KBM-7 (cell line): ENCODE measurements at regions not wholly inside any gene's neighbourhood (a gene's known extent, or its start where the extent isn't known, plus 50 kb on each side); places are given as distances from the start of the nearest gene placed in this dataset.
A peak's percentile ranks its signal among the peaks of the same experiment; 100 is the strongest.

Experiments
- DNase-seq: peaks from one replicate; pipeline ENCODE4 v3.0.0-alpha.2; 2015
- in situ Hi-C: fragments of 300-500 bp; cut with MboI; formaldehyde crosslinking; loops from 2 replicates; pipeline ENCODE4 v1.14.3; 2020; ENCODE audit warnings: low sequenced_read_pairs, low pct_unique_long_range_greater_than_20kb, mixed read lengths

DNA sequence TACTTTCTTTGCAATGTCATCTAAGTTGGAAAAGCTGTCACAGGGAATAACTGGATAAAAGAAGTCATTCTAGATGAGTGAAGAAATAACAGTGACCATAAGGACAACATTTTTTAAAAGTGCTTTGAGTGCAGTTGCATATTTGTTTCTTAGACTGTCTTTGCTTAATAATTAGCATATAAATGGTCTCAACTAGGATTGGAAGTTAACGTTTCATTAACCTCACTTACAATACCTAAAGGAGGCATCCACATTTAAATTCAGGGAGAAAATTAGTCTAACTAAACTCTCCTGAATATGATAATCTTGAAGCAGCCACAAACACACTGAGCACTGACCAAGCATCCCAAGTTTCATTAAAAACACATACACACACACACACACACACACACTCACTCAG, 780.7 kb downstream of the PCDH18 start:
- in situ Hi-C loops, result no loop called here
- no peak for DNase-seq

DNA sequence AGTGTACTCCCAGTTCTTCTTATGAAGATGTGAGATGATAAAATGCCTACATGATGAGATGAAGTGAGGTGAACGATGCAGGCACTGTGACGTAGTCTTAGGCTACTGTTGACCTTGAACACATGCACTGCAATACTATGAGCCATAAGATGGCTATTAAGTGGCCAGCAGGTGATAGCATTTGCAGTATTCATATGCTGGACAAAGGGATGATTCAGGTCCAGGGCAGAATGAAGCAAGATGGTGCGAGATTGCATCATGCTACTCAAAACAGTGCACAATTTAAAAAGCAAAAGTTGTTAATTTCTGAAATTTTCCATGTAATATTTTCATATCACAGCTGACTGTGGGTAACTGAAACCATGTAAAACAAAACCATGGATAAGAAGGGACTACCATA, 781.4 kb downstream of the PCDH18 start:
- no peak for DNase-seq
- in situ Hi-C loops, result no loop called here

DNA sequence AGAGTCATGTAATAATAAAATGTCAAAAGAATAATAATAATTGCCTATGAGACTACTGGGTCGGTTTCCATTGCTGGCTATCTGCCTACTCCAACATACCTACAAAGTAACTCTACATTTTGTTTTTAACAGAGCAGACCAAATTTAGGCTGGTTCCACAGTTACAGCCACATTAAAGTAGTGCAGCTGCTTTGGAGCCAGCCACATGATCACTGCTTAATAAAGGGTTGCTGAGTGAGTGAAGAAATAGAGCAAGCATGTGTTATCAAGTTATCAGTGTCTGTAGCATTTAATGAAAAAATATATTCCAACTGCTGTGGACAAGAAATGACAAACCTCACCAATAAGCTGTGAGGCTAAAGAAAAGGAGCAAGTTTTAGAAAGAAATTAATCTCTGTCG, 782.3 kb downstream of the PCDH18 start:
- no peak for DNase-seq
- in situ Hi-C loops, result no loop called here

DNA sequence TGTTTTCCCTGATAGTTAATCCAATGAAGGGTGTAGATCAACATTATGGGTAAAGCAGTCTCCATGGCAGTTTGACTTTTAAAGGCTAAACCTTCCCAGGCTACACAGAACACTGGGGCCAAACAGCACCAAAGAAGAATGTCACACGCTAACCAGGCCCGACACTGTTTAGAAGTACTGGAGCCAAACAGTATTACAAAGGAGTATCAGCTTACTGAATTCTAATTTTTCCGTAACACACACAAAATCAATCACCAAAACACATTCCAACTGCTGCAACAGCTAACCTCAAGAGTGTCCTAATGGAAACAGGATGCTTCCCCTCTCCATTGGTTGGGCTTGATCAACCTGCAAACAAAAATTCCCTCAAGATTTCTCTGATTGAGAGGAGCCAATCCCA, 783.5 kb downstream of the PCDH18 start:
- in situ Hi-C loops, result no loop called here
- no peak for DNase-seq

DNA sequence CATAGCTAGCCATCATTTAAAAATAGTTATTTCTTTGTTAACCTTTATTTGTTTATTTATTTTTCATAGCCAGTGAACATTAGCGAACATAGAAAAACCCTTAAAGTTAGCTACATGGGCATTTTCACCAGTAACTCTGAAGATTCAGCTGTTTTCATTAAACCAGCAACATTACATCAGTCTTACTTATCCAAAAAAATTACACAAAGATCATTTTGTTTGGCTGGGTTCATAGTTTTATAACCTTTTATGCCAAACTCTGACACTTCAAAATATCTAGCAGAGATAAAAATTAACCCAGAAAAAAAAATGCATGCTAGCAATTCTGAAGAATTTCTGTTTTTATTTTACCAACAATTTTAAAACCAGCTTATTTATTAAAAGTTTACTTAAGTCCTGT, 784.1 kb downstream of the PCDH18 start:
- no peak for DNase-seq
- in situ Hi-C loops, result no loop called here

DNA sequence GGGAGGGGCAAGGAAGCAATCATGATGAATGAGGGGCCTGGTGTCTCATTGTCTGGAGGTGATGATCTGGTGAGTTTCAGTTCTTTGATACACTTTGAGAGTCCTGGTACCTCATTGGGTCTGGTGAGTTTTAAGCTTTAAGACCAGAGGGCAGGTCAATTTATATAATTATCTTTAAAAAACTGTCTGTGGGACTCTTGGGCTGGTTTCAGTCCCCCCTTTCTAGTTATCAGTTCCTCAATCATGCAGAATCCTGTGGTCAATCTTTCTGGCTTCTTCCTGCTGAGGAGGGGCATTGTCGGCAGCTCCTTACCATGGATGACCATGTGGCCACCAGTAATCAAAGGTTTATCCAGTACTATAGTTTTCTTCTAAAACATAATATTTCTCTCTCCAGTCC, 789.1 kb downstream of the PCDH18 start:
- no peak for DNase-seq
- in situ Hi-C loops, result no loop called here

DNA sequence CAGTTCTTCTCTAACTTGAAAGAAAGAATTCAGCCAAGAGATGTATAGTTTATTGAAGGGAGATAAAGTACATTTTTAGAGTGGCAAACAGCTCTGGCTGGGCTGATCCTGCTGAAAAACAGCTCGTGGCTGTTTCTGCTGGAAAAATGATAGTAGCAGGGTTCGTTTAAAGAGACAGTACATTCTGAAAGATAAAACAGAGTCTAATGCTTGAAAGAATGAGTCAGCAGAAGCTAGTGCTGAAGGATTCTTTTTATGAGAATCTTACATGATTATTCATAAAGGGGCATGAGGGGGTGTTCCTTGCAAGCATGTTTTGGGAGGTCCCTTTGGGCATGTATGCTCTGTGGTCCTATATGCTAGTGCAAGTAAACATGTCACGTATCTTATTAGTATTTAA, 790.0 kb downstream of the PCDH18 start:
- in situ Hi-C loops, result no loop called here
- no peak for DNase-seq

DNA sequence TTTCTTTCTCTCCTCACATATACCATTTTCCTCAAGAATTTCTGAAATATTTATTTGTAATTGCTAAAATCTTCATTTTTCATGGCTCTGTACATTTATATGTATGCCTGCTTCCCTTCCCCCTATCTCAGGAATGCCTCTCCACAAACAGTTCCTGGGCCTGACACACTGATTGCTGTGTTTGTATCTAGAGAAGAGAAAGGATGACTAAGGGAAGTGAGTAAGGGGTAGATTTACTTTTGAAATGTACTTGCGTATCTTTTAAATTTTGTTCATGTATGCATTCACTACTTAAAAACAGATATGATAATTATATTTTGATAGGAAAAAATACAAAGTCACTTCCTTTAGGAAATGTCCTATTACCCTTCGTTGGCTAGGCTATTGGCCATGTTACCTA, 790.8 kb downstream of the PCDH18 start:
- in situ Hi-C loops, result no loop called here
- no peak for DNase-seq

DNA sequence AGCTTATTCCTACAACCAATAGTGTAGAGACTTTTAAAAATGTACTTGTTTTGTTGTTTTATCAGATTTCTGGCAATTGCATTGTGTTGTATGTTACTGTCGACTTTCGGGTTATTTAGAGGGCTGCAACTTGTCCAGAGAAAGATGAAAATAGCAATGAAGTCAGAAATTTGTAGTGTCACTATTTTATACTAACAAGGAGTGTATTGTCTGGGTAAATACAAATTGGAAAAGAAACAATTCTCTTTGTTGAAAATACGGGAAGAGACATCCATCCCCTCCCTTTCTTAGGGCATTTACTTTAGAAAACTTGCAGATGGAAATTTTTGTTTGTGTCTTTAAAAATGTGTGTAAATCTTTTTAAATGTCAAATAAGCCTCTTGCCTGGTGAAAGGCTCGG, 792.0 kb downstream of the PCDH18 start:
- no peak for DNase-seq
- in situ Hi-C loops, result no loop called here

DNA sequence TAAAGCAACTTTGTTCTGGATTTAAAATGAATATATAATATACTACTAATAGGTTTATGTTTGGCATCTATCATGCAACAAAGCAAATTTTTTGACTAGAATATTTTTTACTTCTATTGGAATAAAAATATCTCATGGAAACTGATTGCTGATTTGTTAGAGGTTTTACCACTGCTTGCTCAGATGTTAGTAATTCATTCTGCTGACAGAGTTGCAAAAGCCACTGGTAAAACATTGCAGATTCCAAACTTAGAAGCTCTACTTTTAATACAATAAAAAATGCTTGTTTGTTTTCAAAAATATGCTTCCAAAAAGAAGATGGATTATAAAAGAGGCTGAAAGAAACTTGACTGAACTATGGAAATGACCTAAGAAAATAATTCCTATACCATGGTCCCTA, 795.2 kb downstream of the PCDH18 start:
- DNase-seq, result no peak
- in situ Hi-C loops, result no loop called here

DNA sequence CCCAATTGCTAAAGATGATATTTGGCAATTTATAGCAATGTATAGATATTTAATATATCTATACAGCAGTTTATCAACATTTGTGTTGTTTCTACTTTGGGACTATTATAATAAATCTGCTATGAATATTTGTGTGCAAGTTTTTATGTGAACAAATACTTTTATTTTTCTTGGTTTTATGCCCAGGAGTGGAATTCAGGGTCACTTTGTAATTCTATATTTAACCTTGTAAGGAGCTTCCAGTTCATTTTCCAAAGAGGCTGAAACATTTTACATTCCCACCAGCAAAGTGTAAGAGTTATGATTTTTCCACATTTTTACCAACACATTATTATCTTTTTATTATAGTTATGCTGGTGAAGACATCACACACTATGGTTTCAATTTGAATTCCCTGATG, 801.3 kb downstream of the PCDH18 start:
- no peak for DNase-seq
- in situ Hi-C loops, result no loop called here

DNA sequence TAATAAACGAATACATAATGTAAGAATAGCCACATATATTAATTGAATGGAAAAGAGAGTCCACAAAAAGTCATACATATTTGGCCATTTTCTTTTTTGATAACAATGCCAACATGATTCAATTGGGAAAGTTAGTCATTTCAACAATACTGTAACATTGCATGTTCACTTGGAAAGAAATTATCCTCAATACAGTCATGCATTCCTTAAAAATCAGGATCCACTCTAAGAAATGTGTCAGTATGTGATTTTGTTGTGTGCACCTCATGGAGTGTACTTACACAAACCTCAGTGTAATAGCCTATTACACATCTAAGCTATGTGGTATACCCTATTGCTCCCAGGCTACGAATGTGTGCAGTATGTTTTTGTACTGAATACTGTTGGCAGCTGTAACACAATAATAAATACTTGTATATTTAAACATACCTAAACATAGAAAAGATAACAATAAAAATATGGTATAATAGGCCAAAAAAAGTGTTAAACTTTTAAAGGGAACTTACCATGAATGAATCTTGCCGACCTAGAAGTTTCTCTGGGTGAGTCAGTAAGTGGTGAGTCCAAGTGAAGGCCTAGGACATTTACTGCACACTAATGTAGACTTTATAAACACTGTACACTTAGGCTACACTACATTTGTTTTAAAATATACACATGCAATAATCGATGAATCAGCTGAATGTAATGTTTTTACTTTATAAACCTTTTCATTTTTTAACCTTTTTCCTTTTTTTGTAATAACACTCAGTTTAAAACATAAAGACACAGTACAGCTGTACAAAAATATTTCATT, 806.8 kb downstream of the PCDH18 start:
- DNase-seq, result no peak
- in situ Hi-C loops, result no loop called here

DNA sequence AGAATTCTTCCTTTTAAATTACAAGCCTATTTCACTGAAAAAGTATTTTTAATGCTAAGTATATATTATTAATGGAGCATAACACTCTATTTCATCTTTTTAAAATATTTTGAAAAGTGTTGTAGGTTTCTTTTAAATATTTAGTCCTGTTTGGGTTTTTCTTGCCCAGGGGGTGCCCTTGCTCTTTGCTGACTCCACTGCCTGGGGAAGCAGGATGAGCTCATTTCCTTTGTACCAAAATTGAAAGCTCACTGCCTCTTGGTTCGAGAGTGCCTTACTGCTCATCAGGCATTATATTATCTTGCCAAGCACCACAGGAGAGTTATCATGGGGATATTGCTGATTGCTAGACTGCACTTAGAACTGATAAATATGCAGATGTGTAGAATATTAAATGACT, 819.2 kb downstream of the PCDH18 start:
- no peak for DNase-seq
- in situ Hi-C loops, result no loop called here

DNA sequence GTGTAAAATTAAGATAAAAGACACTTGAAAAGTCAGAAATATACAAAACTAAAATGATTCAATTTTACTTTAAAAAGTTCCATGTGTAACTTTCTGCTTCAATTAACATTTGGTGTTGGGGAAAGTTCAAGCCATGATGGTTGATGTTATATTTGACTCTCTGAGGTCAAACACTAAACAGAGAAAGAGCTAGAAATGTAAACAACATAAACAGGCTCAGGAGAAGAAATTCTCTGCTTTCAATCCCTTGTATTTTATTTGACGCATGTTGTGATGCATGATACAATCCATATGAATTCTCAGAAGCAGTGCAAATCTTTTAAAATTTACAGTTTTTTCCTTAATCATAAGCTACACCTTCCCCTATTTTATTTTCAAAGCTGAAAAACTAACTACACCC, 822.4 kb downstream of the PCDH18 start:
- in situ Hi-C loops, result no loop called here
- no peak for DNase-seq

DNA sequence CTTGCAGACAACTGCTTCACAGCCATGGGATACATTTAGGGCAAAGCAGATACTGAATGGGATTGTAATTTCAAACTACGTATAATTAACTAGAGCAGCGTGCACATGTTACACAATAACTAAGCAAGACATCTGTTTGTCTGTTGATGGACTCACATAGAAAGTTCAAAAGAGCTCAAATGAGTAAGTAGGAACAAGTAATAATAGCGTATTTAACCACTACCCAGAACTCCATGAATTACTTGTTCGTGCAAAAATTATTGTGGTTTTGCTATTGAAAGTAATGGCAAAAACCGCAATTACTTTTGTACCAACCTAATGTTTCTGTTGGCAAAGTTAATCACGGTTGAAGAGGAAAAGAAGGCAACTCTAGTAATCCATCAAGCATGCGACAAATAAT, 825.4 kb downstream of the PCDH18 start:
- DNase-seq, result no peak
- in situ Hi-C loops, result no loop called here

DNA sequence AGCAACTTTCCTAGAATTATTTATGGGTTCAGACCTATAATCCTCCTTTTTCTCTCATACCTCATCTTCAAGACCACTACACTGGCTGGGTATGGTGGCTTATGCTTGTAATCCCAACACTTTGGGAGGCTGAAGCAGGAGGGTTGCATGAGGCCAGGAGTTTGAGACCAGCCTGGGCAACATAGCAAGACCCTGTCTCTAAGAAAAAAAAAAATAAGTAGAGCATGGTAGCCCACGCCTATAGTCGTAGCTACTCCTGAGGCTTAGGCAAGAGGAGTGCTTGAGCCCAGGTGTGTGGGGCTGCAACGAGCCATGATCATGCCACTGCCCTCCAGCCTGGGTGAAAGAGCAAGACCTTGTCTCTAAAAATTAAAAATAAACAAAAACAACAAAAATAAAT, 832.4 kb downstream of the PCDH18 start:
- DNase-seq, result no peak
- in situ Hi-C loops, result no loop called here

DNA sequence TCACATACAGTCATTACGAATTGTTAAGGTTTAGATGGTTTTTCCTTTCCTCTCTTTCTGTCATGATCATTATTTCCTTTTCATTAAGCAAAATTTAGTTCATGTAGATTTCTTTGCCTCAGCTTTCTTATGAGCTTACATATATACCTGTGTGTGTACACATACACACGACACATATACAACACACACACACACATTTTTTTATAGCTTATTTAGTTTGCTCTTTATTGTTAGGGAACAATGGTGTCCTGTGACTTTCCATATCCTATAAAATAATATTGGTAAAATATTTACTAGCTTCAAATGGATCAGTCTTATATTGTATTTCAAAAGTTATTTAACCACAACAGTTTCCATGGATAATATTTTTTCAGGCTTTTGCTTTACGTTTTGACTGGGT, 840.7 kb downstream of the PCDH18 start:
- DNase-seq, result no peak
- in situ Hi-C loops, result no loop called here

DNA sequence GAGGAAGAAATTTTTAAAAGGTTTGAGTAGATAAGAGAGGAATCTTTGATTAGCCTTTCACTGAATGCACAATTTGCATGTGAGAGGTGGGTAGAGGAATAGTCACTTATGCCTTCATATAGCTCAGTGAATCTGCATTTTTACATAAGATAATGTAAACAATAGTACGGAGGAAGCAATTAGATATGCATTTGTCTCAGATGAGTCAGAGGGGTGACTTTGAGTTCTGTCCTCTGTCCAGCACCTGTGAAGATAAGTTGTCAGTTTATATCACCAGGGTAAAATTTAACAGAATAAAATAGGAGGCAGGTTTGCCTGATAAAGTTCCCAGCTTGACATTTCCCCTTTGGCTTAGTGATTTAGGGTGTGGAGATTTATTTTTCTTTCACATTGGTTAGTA, 841.9 kb downstream of the PCDH18 start:
- no peak for DNase-seq
- in situ Hi-C loops, result no loop called here

DNA sequence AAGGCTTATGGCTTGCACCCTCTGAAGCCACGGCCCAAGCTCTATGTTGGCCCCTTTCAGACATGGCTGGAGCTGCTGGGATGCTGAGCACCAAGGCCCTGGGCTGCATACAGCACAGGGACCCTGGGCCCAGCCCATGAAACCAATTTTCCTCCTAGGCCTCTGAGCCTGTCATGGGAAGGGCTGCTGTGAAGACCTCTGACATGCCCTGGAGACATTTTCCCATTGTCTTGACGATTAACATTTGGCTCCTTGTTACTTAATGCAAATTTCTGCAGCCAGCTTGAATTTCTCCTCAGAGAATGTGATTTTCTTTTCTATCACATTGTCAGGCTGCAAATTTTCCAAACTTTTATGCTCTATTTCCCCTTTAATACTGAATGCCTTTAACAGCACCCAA, 844.7 kb downstream of the PCDH18 start:
- in situ Hi-C loops, result no loop called here

DNA sequence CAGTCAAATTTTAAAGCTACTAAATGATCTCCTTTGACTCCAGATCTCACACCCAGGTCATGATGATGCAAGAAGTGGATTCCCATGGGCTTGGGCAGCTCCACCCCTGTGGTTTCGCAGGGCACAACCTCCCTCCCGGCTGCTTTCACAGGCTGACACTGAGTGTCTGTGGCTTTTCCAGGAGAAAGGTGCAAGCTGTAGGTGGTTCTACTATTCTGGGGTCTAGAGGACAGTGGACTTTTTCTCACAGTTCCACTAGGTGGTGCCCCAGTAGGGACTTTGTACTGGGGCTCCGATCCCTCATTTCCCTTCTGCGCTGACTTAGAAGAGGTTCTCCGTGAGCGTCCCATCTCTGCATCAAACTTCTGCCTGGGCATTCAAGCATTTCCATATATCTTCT, 845.2 kb downstream of the PCDH18 start:
- in situ Hi-C loops, result no loop called here
- DNase-seq, result peak; percentile 3

More for the DNA sequence above, 844.7 kb downstream of the PCDH18 start:
- DNase-seq, result no peak

DNA sequence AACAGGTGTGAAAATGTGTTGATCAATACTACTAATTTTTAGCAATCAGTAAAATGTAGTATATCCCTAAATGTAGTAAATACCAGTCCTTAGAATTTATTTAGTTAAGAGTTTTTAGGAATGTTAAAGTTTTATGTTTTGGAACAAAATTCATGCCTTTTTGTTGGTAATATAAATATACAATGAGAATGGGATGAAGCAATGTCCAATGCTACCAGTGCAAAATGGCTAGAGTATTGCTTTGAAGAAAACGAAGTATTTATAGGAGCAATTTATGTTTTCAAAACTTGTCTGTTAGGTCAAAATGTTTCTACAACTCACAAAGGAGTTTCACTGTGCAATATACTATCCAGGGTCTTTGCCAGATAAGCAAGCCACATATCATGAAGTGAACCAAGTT, 851.5 kb downstream of the PCDH18 start:
- in situ Hi-C loops, result no loop called here
- no peak for DNase-seq

DNA sequence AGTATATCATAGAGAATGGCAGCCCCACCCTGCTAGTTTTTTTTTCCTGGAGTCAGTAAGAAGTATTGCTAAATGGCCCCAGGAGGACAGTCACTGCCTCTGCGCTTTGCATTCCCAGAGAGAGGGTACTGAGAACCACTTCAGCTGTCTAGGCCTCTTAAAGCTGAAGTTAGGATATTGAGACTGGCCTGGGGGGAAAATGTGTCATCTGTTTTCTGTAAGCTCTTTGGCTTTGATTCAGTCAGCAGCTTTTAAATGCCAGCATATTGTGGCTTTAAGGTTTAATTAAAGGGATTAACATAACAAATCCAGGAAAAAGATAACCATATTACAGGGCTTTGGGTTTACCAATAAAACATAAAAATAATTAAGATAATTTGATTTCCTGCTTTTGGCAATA, 852.0 kb downstream of the PCDH18 start:
- in situ Hi-C loops, result no loop called here

More for the DNA sequence above, 852.0 kb downstream of the PCDH18 start:
- DNase-seq, result no peak
